ENCODE measurements at regions not wholly inside any gene's neighbourhood (a gene's known extent, or its start where the extent isn't known, plus 50 kb on each side); places are given as distances from the start of the nearest gene placed in this dataset.

DNA sequence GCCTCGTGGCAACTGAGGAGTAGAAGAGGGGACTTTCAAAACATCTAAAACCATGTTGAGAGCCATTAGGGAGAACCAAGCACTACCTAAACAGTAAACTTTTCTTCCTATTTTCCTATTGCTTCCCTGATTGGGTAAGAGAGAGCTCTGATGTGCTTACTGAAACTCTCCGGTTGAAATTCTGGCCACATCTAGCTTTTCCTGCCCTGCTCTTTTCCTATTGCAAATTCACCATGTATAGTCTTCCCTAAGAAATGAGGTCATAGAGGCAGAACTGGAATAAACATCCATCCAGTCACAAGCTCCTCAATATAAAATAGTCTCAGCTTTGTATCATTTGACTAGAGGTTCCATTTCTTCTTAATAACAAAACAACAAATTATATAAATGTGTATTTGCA is 199.5 kb upstream of the CNR1 start:
- Histone ChIP-seq H3K36me3 (ENCODE audit: control insufficient read depth in 3 of 3, insufficient read depth in 3 of 3, low read length in 3 of 3) (no peaks in the 10 kb centered on the region), H3K9me3 (ENCODE audit: control insufficient read depth in 3 of 3, low read length in 3 of 3) (no peaks in the 10 kb centered on the region), H3K4me3 (ENCODE audit: low read length in 3 of 3) (no peak overlapping the region), H3K27ac (ENCODE audit: low read depth, low read length) (no peak overlapping the region), H3K27me3 (ENCODE audit: control insufficient read depth in 3 of 3, insufficient read depth in 3 of 3, low read length in 3 of 3) (no peaks in the 10 kb centered on the region), H3K9ac (ENCODE audit: low read depth in 1 of 3, low read length in 3 of 3) (no peak overlapping the region), H3K4me1 (ENCODE audit: control insufficient read depth in 3 of 3, insufficient read depth in 3 of 3, low read length in 3 of 3) (no peaks in the 10 kb centered on the region)

DNA sequence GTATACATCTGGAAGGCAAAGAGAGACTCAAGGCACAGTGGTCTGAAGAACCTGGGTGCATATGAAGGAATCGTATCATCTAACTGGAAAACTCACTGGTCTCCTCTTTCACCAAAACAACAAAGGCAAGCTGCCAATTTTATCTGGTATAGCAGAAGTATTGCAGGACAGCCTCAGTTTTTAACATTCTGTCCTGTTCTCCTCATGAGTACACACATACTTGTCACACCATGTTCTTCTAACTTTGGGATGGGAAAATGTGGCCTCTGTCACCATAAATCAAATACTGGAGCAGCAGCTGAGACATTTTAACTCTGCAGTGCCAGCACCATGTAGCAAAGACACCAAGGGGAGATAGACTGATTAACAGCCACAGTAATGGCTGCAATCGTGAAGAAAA is 199.1 kb upstream of the CNR1 start:
- H3K36me3 ChIP-seq (ENCODE audit: control insufficient read depth in 3 of 3, insufficient read depth in 3 of 3, low read length in 3 of 3): no peaks in the 10 kb centered on the region
- H3K9ac ChIP-seq (ENCODE audit: low read depth in 1 of 3, low read length in 3 of 3): no peak overlapping the region
- no peaks in the 10 kb centered on the region for H3K4me1 ChIP-seq (ENCODE audit: control insufficient read depth in 3 of 3, insufficient read depth in 3 of 3, low read length in 3 of 3)
- H3K9me3 ChIP-seq (ENCODE audit: control insufficient read depth in 3 of 3, low read length in 3 of 3): no peaks in the 10 kb centered on the region
- no peak overlapping the region for H3K27ac ChIP-seq (ENCODE audit: low read depth, low read length)
- no peaks in the 10 kb centered on the region for H3K27me3 ChIP-seq (ENCODE audit: control insufficient read depth in 3 of 3, insufficient read depth in 3 of 3, low read length in 3 of 3)
- H3K4me3 ChIP-seq (ENCODE audit: low read length in 3 of 3): no peak overlapping the region

DNA sequence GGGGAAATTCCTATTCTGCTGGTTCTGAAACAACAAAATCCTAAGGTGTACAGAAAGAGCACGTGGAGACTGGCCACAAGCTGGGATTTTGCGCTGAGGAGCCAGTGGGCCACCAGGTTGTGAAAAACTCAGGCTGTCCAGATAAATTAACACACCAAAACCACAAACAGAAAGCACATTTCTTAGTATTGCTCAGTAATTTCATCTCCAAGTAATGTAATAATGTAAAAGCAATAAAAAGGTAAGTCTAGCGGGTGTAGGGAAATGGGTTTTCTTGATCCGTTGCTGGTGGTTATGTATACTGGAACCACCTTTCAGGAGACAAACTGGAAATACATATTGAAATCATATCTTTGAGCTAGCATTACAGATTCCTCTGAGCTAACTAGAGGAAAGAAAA is 195.6 kb upstream of the CNR1 start:
- no peaks in the 10 kb centered on the region for H3K27me3 ChIP-seq (ENCODE audit: control insufficient read depth in 3 of 3, insufficient read depth in 3 of 3, low read length in 3 of 3)
- no peaks in the 10 kb centered on the region for H3K4me1 ChIP-seq (ENCODE audit: control insufficient read depth in 3 of 3, insufficient read depth in 3 of 3, low read length in 3 of 3)
- H3K4me3 ChIP-seq (ENCODE audit: low read length in 3 of 3): no peak overlapping the region
- H3K27ac ChIP-seq (ENCODE audit: low read depth, low read length): no peak overlapping the region
- H3K36me3 ChIP-seq (ENCODE audit: control insufficient read depth in 3 of 3, insufficient read depth in 3 of 3, low read length in 3 of 3): no peaks in the 10 kb centered on the region
- no peak overlapping the region for H3K9ac ChIP-seq (ENCODE audit: low read depth in 1 of 3, low read length in 3 of 3)
- no peaks in the 10 kb centered on the region for H3K9me3 ChIP-seq (ENCODE audit: control insufficient read depth in 3 of 3, low read length in 3 of 3)

DNA sequence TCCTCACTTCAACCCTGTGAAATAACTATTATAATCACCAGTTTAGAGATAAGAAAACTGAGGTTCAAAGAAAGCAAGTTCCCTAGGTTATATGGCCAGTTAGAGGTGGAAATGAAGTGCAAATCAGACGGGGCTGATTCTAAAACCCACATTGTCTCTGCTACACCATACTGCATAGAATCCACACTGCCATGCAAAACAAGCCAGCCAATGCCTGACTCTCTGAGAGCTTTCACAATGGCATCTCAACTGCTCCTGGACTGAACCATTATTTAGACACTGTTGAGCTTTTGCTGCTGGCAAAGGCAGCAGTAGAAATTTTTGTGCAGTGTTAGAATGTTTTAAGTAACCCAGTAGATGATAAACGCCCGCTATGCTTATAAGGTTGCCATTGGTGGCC is 195.2 kb upstream of the CNR1 start:
- no peaks in the 10 kb centered on the region for H3K27me3 ChIP-seq (ENCODE audit: control insufficient read depth in 3 of 3, insufficient read depth in 3 of 3, low read length in 3 of 3)
- no peaks in the 10 kb centered on the region for H3K36me3 ChIP-seq (ENCODE audit: control insufficient read depth in 3 of 3, insufficient read depth in 3 of 3, low read length in 3 of 3)
- H3K4me1 ChIP-seq (ENCODE audit: control insufficient read depth in 3 of 3, insufficient read depth in 3 of 3, low read length in 3 of 3): no peaks in the 10 kb centered on the region
- no peak overlapping the region for H3K9ac ChIP-seq (ENCODE audit: low read depth in 1 of 3, low read length in 3 of 3)
- no peaks in the 10 kb centered on the region for H3K9me3 ChIP-seq (ENCODE audit: control insufficient read depth in 3 of 3, low read length in 3 of 3)
- H3K4me3 ChIP-seq (ENCODE audit: low read length in 3 of 3): no peak overlapping the region
- no peak overlapping the region for H3K27ac ChIP-seq (ENCODE audit: low read depth, low read length)

DNA sequence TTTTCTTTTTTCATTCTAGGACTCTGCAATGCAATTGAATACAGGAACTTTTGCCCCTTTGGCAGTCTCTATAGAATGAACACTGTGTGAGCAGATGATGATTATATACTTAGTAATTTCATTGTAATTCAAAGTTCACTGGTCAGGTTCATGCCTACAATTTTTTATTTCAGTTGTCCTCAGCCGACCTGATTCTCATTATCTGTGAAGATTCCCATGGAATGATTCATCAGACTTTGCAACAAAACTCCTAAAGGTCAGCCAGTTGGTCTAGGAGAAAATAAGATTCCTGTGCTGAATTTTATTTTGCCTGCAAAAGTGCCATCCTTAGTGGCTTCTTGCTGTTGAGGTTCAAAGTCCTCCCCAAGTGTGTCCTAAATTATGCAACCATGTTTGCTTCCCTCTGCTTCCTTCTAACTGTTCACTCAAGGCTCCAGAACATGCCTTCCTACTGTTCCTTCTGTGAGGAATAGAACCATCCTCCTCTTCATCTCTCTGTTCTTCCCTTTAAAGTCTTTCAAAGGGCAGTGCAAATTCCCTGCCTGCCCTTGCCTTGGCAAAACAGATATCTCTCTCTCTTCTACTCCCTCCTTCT is 194.2 kb upstream of the CNR1 start:
- no peak overlapping the region for H3K9ac ChIP-seq (ENCODE audit: low read depth in 1 of 3, low read length in 3 of 3)
- no peak overlapping the region for H3K4me3 ChIP-seq (ENCODE audit: low read length in 3 of 3)
- no peaks in the 10 kb centered on the region for H3K36me3 ChIP-seq (ENCODE audit: control insufficient read depth in 3 of 3, insufficient read depth in 3 of 3, low read length in 3 of 3)
- no peaks in the 10 kb centered on the region for H3K27me3 ChIP-seq (ENCODE audit: control insufficient read depth in 3 of 3, insufficient read depth in 3 of 3, low read length in 3 of 3)
- no peaks in the 10 kb centered on the region for H3K9me3 ChIP-seq (ENCODE audit: control insufficient read depth in 3 of 3, low read length in 3 of 3)
- no peaks in the 10 kb centered on the region for H3K4me1 ChIP-seq (ENCODE audit: control insufficient read depth in 3 of 3, insufficient read depth in 3 of 3, low read length in 3 of 3)
- H3K27ac ChIP-seq (ENCODE audit: low read depth, low read length): no peak overlapping the region

DNA sequence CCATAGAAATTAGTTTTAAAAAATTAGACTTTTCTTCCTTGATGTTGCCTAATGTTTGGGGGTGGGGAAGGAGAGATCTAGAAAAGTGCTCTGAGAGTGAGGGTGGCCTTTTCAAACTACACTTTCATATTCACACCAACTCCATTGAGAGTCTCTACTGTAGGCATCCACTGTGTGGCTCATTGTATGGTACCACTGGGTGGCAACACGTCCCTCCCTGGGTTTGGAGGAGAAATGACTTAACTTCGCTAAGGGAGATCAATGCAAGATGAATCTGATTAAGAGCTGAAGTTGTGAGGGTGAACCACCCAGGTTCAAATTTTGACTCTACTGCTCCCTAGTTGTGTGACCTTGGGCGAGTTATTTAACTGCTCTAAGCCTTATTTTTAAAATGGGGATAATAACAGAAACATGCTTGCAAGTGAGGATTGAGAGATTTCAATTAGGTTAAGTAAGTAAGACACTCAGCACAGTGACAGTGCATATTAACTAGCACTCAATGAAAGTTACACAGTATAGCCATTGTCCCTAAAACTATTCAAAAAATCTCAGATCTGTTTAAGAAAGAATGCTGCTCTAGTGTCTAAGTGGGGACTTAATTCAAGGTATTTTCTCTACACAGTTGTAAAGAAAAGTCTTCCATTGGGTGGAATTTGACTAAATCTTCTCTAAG is 193.5 kb upstream of the CNR1 start:
- no peaks in the 10 kb centered on the region for H3K4me1 ChIP-seq (ENCODE audit: control insufficient read depth in 3 of 3, insufficient read depth in 3 of 3, low read length in 3 of 3)
- no peak overlapping the region for H3K4me3 ChIP-seq (ENCODE audit: low read length in 3 of 3)
- H3K27ac ChIP-seq (ENCODE audit: low read depth, low read length): no peak overlapping the region
- H3K9ac ChIP-seq (ENCODE audit: low read depth in 1 of 3, low read length in 3 of 3): no peak overlapping the region
- no peaks in the 10 kb centered on the region for H3K27me3 ChIP-seq (ENCODE audit: control insufficient read depth in 3 of 3, insufficient read depth in 3 of 3, low read length in 3 of 3)
- H3K9me3 ChIP-seq (ENCODE audit: control insufficient read depth in 3 of 3, low read length in 3 of 3): no peaks in the 10 kb centered on the region
- H3K36me3 ChIP-seq (ENCODE audit: control insufficient read depth in 3 of 3, insufficient read depth in 3 of 3, low read length in 3 of 3): no peaks in the 10 kb centered on the region

DNA sequence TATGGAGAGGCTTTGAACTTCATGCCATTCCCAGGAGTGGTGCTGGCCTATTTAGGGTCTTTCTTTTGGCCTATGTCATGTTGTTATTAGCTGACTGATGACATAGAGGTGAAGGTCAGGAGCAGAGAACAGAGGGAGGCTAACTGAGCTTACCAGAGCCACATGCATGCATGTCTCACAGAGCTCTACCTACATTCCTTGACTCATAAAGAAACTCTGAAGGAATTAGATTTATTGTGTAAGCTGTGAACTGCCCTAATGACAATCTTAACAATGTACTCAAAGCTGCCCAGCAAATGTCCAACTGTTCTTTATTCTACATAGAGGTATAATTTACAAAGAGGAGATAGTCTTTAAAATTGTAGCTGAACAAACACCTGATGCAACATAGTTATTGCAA is 192.7 kb upstream of the CNR1 start:
- H3K9me3 ChIP-seq (ENCODE audit: control insufficient read depth in 3 of 3, low read length in 3 of 3): no peaks in the 10 kb centered on the region
- H3K36me3 ChIP-seq (ENCODE audit: control insufficient read depth in 3 of 3, insufficient read depth in 3 of 3, low read length in 3 of 3): no peaks in the 10 kb centered on the region
- H3K27ac ChIP-seq (ENCODE audit: low read depth, low read length): no peak overlapping the region
- no peak overlapping the region for H3K4me3 ChIP-seq (ENCODE audit: low read length in 3 of 3)
- no peaks in the 10 kb centered on the region for H3K27me3 ChIP-seq (ENCODE audit: control insufficient read depth in 3 of 3, insufficient read depth in 3 of 3, low read length in 3 of 3)
- no peak overlapping the region for H3K9ac ChIP-seq (ENCODE audit: low read depth in 1 of 3, low read length in 3 of 3)
- no peaks in the 10 kb centered on the region for H3K4me1 ChIP-seq (ENCODE audit: control insufficient read depth in 3 of 3, insufficient read depth in 3 of 3, low read length in 3 of 3)

DNA sequence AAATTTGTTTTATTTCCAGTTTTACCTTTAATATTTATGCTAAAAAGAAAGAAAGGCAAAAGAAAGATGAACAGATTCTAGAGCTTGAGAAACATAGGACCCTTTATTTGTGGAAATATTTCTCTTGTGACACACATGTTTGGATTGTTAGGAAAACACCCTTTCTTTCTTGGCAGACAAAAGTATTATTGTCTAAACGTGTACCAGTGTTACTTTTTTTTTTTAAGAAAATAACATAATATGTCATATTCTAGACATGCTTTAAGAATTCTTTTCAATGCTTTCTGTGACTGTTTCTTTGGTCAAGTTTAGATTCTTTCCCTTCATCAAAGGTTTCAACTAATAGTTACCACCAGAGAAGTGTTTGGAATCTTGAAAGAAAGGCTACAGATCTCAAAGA is 183.4 kb upstream of the CNR1 start:
- no peaks in the 10 kb centered on the region for H3K27me3 ChIP-seq (ENCODE audit: control insufficient read depth in 3 of 3, insufficient read depth in 3 of 3, low read length in 3 of 3)
- no peak overlapping the region for H3K9ac ChIP-seq (ENCODE audit: low read depth in 1 of 3, low read length in 3 of 3)
- H3K4me1 ChIP-seq (ENCODE audit: control insufficient read depth in 3 of 3, insufficient read depth in 3 of 3, low read length in 3 of 3): no peaks in the 10 kb centered on the region
- no peak overlapping the region for H3K27ac ChIP-seq (ENCODE audit: low read depth, low read length)
- H3K4me3 ChIP-seq (ENCODE audit: low read length in 3 of 3): no peak overlapping the region
- H3K36me3 ChIP-seq (ENCODE audit: control insufficient read depth in 3 of 3, insufficient read depth in 3 of 3, low read length in 3 of 3): no peaks in the 10 kb centered on the region
- H3K9me3 ChIP-seq (ENCODE audit: control insufficient read depth in 3 of 3, low read length in 3 of 3): no peaks in the 10 kb centered on the region

DNA sequence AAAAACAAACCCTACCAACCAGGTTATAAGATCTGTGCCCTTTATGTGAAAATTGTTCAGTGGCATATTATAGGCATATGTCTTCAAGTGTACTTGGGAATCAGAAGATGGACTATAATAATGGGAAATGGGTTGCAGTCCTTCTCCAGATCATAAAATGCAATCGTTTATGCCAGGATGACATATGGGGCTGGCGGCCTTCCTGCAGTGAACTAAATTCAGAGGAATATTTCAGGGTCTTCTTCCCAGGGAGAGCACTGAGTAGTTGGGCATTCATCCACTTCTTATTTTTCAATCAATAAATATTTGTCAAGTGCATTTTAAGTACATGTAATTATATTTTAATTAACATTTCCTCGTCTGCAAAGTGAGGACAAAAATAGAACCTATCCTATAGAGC is 176.2 kb upstream of the CNR1 start:
- no peaks in the 10 kb centered on the region for H3K36me3 ChIP-seq (ENCODE audit: control insufficient read depth in 3 of 3, insufficient read depth in 3 of 3, low read length in 3 of 3)
- no peaks in the 10 kb centered on the region for H3K4me1 ChIP-seq (ENCODE audit: control insufficient read depth in 3 of 3, insufficient read depth in 3 of 3, low read length in 3 of 3)
- no peaks in the 10 kb centered on the region for H3K27me3 ChIP-seq (ENCODE audit: control insufficient read depth in 3 of 3, insufficient read depth in 3 of 3, low read length in 3 of 3)
- no peak overlapping the region for H3K9ac ChIP-seq (ENCODE audit: low read depth in 1 of 3, low read length in 3 of 3)
- no peak overlapping the region for H3K4me3 ChIP-seq (ENCODE audit: low read length in 3 of 3)
- no peak overlapping the region for H3K27ac ChIP-seq (ENCODE audit: low read depth, low read length)
- no peaks in the 10 kb centered on the region for H3K9me3 ChIP-seq (ENCODE audit: control insufficient read depth in 3 of 3, low read length in 3 of 3)

DNA sequence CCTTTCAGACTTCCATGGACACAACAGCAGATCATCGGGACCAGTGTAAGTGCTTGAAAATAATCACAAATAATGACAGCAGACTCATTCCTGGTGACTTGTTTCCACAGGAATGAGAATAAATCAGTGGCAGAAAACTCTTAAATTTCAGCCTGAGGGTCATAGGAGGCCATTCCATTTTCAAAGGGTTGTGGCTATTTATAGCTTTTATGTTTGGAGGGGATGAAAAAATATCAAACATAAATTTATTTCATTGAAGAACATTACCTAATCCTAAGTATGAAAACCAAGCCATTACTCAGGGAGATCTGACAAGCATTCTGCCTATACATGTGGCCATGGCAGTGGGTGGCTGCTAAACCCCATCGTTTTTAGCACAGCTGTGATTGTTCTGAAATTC is 173.6 kb upstream of the CNR1 start:
- no peak overlapping the region for H3K9ac ChIP-seq (ENCODE audit: low read depth in 1 of 3, low read length in 3 of 3)
- no peaks in the 10 kb centered on the region for H3K9me3 ChIP-seq (ENCODE audit: control insufficient read depth in 3 of 3, low read length in 3 of 3)
- H3K4me3 ChIP-seq (ENCODE audit: low read length in 3 of 3): no peak overlapping the region
- no peaks in the 10 kb centered on the region for H3K36me3 ChIP-seq (ENCODE audit: control insufficient read depth in 3 of 3, insufficient read depth in 3 of 3, low read length in 3 of 3)
- H3K4me1 ChIP-seq (ENCODE audit: control insufficient read depth in 3 of 3, insufficient read depth in 3 of 3, low read length in 3 of 3): no peaks in the 10 kb centered on the region
- H3K27me3 ChIP-seq (ENCODE audit: control insufficient read depth in 3 of 3, insufficient read depth in 3 of 3, low read length in 3 of 3): no peaks in the 10 kb centered on the region
- H3K27ac ChIP-seq (ENCODE audit: low read depth, low read length): no peak overlapping the region
